Kasumi-1 (cell line): ENCODE measurements at regions not wholly inside any gene's neighbourhood (a gene's known extent, or its start where the extent isn't known, plus 50 kb on each side); places are given as distances from the start of the nearest gene placed in this dataset.
"Not testable (repeated sequence)": the region's sequence is repeated elsewhere in the genome, so short reads cannot be mapped to it uniquely, and the experiment has no call there.

Experiments used
- DNase-seq, 2 experiments: peaks; one replicate each; lab custom pipeline; 2025; lab: John Stamatoyannopoulos, UW

GRCh38 chr4:81314897-81315470, 100.0 kb upstream of the PRKG2 start:
- DNase-seq = no peak

GRCh38 chr4:81314196-81314896, 99.3 kb upstream of the PRKG2 start:
- DNase-seq = peak; percentile 9 to 29

GRCh38 chr4:81307991-81308390, 93.0 kb upstream of the PRKG2 start:
- no peak for DNase-seq

GRCh38 chr4:81304871-81305270, 89.8 kb upstream of the PRKG2 start:
- no peak for DNase-seq

DNA sequence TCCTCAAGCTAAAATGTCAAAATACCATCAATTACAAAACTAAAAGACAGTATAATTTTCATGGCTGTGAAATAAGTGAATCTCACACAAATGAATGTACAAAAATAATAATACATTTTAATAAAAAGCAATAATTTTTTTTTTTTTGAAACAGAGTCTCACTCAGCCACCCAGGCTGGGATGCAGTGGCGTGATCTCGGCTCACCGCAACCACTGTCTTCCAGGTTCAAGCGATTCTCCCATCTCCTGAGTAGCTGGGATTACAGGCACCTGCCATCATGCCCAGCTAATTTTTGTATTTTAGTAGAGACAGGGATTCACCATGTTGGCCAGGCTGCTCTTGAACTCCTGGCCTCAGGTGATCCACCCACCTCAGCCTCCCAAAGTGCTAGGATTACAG, 85.3 kb upstream of the PRKG2 start:
- DNase-seq = not testable (repeated sequence)

- no peak for DNase-seq
Measured at GRCh38 chr4:81290813-81291212, 75.8 kb upstream of the PRKG2 start.

GRCh38 chr4:81287101-81287500, 72.1 kb upstream of the PRKG2 start:
- DNase-seq = no peak

GRCh38 chr4:81282131-81282530, 67.1 kb upstream of the PRKG2 start:
- DNase-seq = no peak

DNA sequence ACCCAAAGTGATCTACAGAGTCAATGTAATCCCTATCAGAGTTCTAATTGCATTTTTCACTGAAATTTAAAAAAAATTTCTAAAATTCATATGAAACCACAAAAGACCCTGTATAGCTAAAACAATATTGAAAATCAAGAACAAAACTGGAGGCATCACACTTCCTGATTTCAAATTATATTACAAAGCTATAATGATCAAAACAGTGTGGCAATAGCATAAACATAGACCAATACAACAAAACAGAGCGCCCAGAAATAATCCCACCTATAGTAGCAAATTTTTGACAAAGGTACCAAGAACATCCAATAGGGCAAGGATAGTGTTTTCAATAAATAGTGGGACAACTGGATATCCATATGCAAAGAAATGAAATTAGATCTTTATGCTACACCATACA, 59.4 kb upstream of the PRKG2 start:
- no peak for DNase-seq

DNA sequence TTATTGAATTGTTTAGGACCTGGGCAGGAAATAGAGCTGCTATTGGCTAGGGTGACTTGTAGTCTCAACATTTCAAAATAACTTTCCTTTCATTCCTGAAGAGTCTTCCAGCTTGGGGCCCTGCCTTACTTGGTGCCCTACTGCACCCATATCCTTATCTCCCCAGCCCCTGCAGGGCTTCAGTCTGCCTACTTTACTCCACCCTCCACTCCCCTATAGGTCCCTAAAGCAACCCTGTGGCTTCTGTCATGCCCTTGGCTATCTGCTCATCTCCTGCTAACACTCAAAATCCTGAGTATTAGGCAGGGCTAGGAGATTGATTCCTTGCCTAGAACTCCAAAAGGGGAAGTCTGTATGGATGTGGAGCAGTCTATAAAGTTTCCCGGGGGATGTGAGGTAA, 57.6 kb upstream of the PRKG2 start:
- DNase-seq = no peak
